NCI-H2227 treated with DMSO at 0.1 percent for 48 hours (cell line): ENCODE measurements at regions not wholly inside any gene's neighbourhood (a gene's known extent, or its start where the extent isn't known, plus 50 kb on each side); places are given as distances from the start of the nearest gene placed in this dataset.

ENCODE experiments used
- DNase-seq: peaks from one replicate; lab custom pipeline; 2025; lab: John Stamatoyannopoulos, UW

- peak; percentile 90 for DNase-seq
These were observed 50.0 kb upstream of the BET1 start for GRCh38 chr7:94054130-94054529.

- no peak for DNase-seq
These were observed 51.8 kb upstream of the BET1 start for GRCh38 chr7:94055963-94056362.

GRCh38 chr7:94056796-94057207 lies 52.6 kb upstream of the BET1 start:
- DNase-seq: no peak

- no peak for DNase-seq
These were observed 53.8 kb upstream of the BET1 start for GRCh38 chr7:94057955-94058354.

GRCh38 chr7:94059746-94060145 lies 55.6 kb upstream of the BET1 start:
- no peak for DNase-seq

GRCh38 chr7:94060752-94061151 lies 56.6 kb upstream of the BET1 start:
- no peak for DNase-seq

GRCh38 chr7:94061326-94061725 lies 57.2 kb upstream of the BET1 start:
- DNase-seq: no peak

GRCh38 chr7:94062372-94062771 lies 58.2 kb upstream of the BET1 start:
- no peak for DNase-seq

GRCh38 chr7:94064541-94065191 lies 60.5 kb upstream of the BET1 start:
- DNase-seq: no peak

GRCh38 chr7:94067047-94067446 lies 62.9 kb upstream of the BET1 start:
- no peak for DNase-seq

GRCh38 chr7:94067506-94067905 lies 63.4 kb upstream of the BET1 start:
- no peak for DNase-seq

GRCh38 chr7:94069162-94069739 lies 65.1 kb upstream of the BET1 start:
- no peak for DNase-seq

- no peak for DNase-seq
These were observed 76.4 kb upstream of the BET1 start for GRCh38 chr7:94080551-94080950.

- no peak for DNase-seq
These were observed 78.0 kb upstream of the BET1 start for GRCh38 chr7:94082126-94082525.

GRCh38 chr7:94087664-94088352 lies 83.7 kb upstream of the BET1 start:
- peak; percentile 62 for DNase-seq

GRCh38 chr7:94088560-94088959 lies 84.4 kb upstream of the BET1 start:
- no peak for DNase-seq

- no peak for DNase-seq
These were observed 85.7 kb upstream of the BET1 start for GRCh38 chr7:94089806-94090205.

GRCh38 chr7:94092980-94093379 lies 88.8 kb upstream of the BET1 start:
- DNase-seq: no peak

- no peak for DNase-seq
These were observed 90.1 kb upstream of the BET1 start for GRCh38 chr7:94094298-94094697.

- DNase-seq: no peak
These were observed 91.3 kb upstream of the BET1 start for GRCh38 chr7:94095316-94096009.

GRCh38 chr7:94099679-94100078 lies 95.5 kb upstream of the BET1 start:
- DNase-seq: no peak

GRCh38 chr7:94100723-94101345 lies 96.7 kb upstream of the BET1 start:
- DNase-seq: no peak
